Activated CD8-positive, alpha-beta T cell treated with anti-CD3 and anti-CD28 coated beads, Interleukin-2, amount 10 ng/mL, durations not matched to agents 7 days and 5 days (primary cell): ENCODE measurements at regions not wholly inside any gene's neighbourhood (a gene's known extent, or its start where the extent isn't known, plus 50 kb on each side); places are given as distances from the start of the nearest gene placed in this dataset.

Experiments used
- ATAC-seq: fragments of 150-1000 bp; cut with Tn5 transposase; one replicate; pipeline ENCODE4 v1.10.0; 2021; ENCODE audit warnings: moderate library complexity
- CTCF ChIA-PET: fragments of 350-600 bp; sonication (Branson Sonifier 250); formaldehyde crosslinking; loops from one replicate; lab custom pipeline; 2021; ENCODE audit warnings: antibody characterized with exemption; lab: Charles Lee
- POLR2A ChIA-PET: fragments of 350-600 bp; sonication (Branson Sonifier 250); formaldehyde crosslinking; loops from one replicate; lab custom pipeline; 2021; ENCODE audit warnings: antibody characterized with exemption; lab: Charles Lee
- DNase-seq: peaks from one replicate; pipeline ENCODE4 v3.0.0-alpha.2; 2020
- H3K27ac Mint-ChIP-seq: one replicate; pipeline ENCODE4 v1.8.0; 2021; ENCODE audit warnings: mild to moderate bottlenecking, mixed read lengths
- H3K27me3 Mint-ChIP-seq: one replicate; pipeline ENCODE4 v1.8.0; 2021; ENCODE audit warnings: low read depth, mixed read lengths
- H3K36me3 Mint-ChIP-seq: one replicate; pipeline ENCODE4 v1.8.0; 2021; ENCODE audit warnings: low read depth, mixed read lengths
- H3K4me1 Mint-ChIP-seq: one replicate; pipeline ENCODE4 v1.8.0; 2021; ENCODE audit warnings: low read depth, mixed read lengths
- H3K4me3 Mint-ChIP-seq: one replicate; pipeline ENCODE4 v1.8.0; 2021; ENCODE audit warnings: mild to moderate bottlenecking, mixed read lengths
- H3K9me3 Mint-ChIP-seq: one replicate; pipeline ENCODE4 v1.8.0; 2022; ENCODE audit warnings: mixed read lengths; ENCODE audit not compliant: insufficient read depth

DNA sequence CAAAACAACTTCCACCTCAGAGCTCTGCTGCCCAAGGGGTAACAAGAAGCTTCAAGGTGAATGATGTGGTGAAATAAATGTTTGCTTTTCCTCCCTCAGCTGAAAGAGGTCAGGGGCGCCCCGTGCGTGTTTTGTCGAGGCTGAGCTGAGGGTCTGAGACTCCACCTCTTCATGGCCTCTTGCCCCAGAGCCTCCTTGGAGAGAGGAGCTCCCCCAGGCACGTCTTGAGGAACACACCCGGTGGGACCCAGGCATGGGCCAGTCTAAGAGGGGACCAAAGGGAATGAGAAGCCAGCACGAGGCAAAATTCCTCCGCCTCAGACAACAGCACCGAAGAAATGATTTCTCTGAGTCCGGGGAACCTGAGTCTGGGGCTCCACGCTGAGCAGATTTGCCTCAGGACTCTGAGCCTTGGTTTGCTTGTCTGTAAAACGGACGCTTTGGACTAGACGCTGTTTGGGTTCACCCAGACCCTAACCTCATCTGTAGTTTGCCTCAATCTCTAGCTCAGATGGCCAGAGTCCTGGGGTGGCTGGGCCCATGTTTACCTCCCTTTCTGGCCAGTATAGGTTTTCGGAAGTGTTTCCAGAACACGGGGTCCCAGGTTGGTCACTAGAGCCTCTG, 56.4 kb upstream of the ODC1 start:
- ChIA-PET POLR2A (interaction anchor here (0.9 kb wide), 1 partner anchor 19 kb away, joined by 3 read pairs; no protein-coding TSS in a partner anchor), CTCF (no interaction called here)
- no peaks in the 10 kb centered on the region for H3K36me3 Mint-ChIP-seq
- H3K27ac Mint-ChIP-seq, result no peak overlapping the region
- H3K4me1 Mint-ChIP-seq, result no peaks in the 10 kb centered on the region
- no peak overlapping the region for H3K4me3 Mint-ChIP-seq
- peaks cover 20% of the 10 kb centered on the region for H3K27me3 Mint-ChIP-seq
- no peak for ATAC-seq
- H3K9me3 Mint-ChIP-seq, result no peaks in the 10 kb centered on the region
- no peak for DNase-seq

DNA sequence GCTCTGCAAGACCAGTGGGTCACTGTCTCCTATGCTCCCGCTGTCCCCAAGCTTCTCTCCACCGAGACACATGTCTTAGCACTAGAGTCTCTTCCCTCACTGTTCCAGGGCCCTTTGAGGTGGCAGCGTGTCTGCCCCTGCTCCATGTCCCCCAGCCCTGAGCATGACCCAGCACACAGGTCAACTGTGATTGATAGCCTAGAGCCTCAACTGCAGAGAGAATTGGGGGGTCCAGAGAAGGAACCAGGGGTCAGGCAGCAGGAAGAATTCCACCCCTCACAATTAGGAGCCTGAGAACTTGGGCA, 54.6 kb upstream of the ODC1 start:
- no peak overlapping the region for H3K27ac Mint-ChIP-seq
- H3K4me3 Mint-ChIP-seq, result no peak overlapping the region
- peaks cover 18% of the 10 kb centered on the region for H3K27me3 Mint-ChIP-seq
- ATAC-seq (no peak), DNase-seq (no peak)
- H3K36me3 Mint-ChIP-seq, result no peaks in the 10 kb centered on the region
- no peaks in the 10 kb centered on the region for H3K9me3 Mint-ChIP-seq
- no peaks in the 10 kb centered on the region for H3K4me1 Mint-ChIP-seq
- ChIA-PET CTCF (no interaction called here), POLR2A (no interaction called here)

DNA sequence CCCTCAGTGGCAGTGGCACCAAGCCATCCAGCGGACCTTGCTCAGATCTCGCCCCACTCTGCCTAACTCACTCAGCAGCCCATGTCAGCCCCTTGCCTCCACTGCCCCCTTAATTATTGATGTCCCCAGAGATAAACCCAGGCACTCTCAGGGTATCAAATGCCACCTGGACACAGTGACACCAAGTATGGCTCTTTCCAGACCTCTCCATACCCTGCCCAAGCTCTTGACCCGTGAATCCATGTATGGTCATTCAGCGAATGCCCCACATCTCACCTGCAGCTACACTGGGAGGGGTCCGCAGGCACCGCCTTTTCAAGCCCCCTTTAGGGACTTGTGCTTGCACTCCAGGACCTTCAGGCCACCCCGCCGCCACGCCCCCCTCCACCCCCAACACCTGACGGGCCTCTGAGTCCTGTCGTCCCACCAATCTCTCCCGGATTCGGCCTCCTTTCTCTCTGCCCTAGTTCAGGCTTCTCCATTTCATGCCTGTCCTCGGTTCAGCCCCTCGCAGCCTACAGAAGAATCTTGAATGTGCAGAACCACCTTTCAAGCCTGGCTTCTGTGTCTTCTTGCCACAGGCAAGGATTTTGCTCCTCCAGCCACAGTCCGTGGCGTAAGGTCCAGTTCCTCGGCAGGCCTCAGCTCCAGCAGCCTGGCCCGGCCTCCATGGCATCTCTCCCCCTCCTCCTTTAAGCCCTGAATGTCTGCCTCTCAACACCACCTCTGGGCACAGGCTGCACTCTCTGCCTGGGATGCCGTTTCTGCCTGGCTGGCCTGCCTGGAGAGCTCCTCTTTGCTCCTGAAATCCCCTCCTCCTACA, 54.1 kb upstream of the ODC1 start:
- Mint-ChIP-seq H3K27ac (no peak overlapping the region), H3K9me3 (no peaks in the 10 kb centered on the region), H3K36me3 (no peaks in the 10 kb centered on the region), H3K4me3 (no peak overlapping the region), H3K27me3 (peaks cover 19% of the 10 kb centered on the region), H3K4me1 (no peaks in the 10 kb centered on the region)
- POLR2A ChIA-PET, result no interaction called here
- ATAC-seq (no peak), DNase-seq (no peak)
- CTCF ChIA-PET, result no interaction called here

DNA sequence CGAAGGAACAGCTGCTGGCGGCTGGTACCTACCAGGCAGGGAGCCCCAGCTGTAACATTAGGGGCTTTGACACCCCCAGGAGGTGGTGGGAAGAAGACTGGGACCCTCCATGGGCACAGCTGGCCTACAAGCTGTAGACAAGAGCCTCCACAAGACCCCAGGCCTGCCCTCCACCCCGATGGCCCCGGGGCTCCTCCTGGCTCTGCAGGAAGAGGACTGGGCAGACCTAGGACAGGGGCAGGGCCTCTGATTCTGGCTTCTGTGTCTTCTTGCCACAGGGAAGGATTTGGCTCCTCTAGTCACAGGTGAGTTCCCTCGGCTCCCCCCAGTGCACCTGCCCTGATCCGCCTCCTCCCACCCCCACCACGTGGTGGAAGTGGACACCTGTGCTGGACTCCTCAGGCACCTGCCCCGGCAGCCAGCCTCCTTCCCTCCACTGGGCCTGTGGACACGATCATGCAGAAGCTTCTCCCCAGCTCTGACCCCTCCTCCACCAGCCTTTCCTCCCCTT, 53.4 kb upstream of the ODC1 start:
- ChIA-PET CTCF (no interaction called here), POLR2A (no interaction called here)
- Mint-ChIP-seq H3K4me3 (no peak overlapping the region), H3K27ac (no peak overlapping the region), H3K4me1 (no peaks in the 10 kb centered on the region), H3K9me3 (no peaks in the 10 kb centered on the region), H3K27me3 (peaks cover 19% of the 10 kb centered on the region), H3K36me3 (no peaks in the 10 kb centered on the region)
- ATAC-seq (no peak), DNase-seq (no peak)

DNA sequence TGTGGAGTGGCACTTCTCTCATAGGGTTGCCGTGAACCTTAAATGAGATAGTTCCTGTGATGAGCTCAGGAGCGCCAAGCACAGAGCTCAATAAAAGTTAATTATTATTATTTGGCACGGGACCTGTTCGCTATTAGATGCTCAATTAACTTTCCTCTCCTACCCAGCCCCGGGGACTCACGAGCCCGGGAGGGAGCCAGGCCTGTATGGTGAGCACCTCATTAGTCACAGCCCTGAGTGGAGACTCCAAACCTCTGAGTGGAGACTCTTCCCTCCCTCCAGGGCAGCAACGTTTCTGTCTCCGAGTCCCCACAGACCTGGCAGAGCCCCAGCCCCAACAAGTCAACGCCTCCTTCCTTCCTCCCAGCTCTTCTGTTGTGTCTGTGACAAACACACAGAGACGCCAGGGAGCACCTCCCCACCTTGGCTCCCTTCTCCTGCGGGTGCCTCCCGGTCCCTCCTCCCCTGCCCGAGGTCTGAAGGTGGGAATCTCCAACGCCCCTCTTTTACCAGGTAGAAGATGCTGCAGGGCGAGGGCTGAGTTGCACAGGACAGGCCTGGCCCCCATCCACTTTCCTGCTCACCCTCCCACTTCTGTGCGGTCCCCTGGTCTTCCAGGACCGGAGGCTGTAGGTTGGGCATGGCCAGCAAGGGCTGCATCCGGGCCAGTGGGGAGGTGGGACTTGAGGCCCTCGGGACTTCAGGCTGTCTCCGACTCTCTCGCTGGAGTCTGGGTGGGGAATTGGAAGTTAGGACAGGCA, 52.7 kb upstream of the ODC1 start:
- POLR2A ChIA-PET, result no interaction called here
- Mint-ChIP-seq H3K4me1 (no peaks in the 10 kb centered on the region), H3K9me3 (no peaks in the 10 kb centered on the region), H3K27me3 (peaks cover 22% of the 10 kb centered on the region), H3K27ac (no peak overlapping the region), H3K4me3 (no peak overlapping the region), H3K36me3 (no peaks in the 10 kb centered on the region)
- CTCF ChIA-PET, result no interaction called here
- DNase-seq (no peak), ATAC-seq (no peak)

DNA sequence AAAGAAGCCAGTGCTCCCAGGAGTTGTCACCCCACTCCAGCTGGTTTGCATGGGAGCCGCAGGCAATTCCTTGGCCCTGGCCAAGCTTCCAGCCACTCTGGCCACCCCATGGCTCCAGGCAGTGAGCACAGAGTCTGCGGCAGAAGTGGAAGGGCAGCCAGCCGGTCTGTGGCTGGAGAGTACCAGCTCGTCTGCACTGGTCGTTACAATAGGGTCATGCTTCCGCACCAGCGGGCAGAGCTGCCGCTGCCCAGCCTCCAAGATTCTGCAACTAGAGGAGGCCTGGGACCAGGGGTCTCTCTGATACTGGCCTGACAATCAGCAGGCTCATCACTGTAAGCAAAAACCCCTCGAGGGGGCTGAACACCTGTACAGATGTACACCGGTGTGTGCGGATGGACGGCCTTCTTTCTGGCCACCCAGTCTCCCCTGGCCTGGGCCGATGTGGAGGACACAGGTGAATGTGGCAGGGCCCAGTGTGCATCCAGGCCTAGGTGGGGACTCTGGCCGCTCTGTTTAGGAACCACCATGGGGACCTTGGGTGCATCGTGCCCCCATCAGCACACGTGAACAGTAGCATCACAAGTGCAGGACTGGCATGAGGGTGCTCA, 51.9 kb upstream of the ODC1 start:
- Mint-ChIP-seq H3K4me3 (no peak overlapping the region), H3K4me1 (peaks cover under 1% of the 10 kb centered on the region), H3K27me3 (peaks cover 24% of the 10 kb centered on the region), H3K36me3 (no peaks in the 10 kb centered on the region), H3K9me3 (no peaks in the 10 kb centered on the region), H3K27ac (no peak overlapping the region)
- CTCF ChIA-PET, result no interaction called here
- DNase-seq (no peak), ATAC-seq (no peak)
- POLR2A ChIA-PET, result interaction anchor here (0.6 kb wide), 1 partner anchor 49 kb away, joined by 3 read pairs; no protein-coding TSS in a partner anchor

DNA sequence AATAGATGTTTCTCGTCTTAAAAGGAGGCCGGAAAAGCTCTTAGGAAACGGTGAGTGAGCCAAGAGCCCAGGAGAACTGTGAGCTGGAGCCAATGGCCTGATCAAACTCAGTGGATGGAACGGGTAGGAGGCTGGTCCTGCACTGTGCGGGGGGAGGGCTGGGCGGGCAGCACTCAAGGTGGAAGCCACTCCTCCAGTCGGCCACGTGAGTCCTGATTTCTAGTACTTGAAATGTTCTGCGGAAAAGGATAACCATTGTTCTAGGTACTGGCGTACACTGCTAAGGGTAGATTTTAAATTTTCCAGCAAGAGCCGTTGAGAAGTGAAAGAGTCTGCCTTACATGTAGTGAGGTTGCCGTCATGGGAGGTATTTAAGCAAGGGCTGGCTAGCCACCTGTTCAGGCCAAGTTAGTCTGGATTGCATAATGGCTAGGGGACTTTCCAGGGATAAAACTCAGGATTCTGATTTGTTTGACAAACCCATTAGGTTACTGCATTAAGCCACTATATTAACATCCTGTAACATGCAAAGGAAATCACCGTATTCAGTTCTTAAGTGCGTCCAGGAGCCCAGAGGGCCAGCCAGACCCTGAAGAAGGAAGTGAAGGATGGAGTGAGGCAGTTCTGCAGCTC, 51.3 kb upstream of the ODC1 start:
- Mint-ChIP-seq H3K9me3 (no peaks in the 10 kb centered on the region), H3K4me1 (peaks cover 1% of the 10 kb centered on the region), H3K36me3 (no peaks in the 10 kb centered on the region), H3K27me3 (peaks cover 25% of the 10 kb centered on the region), H3K4me3 (no peak overlapping the region), H3K27ac (no peak overlapping the region)
- no peak for ATAC-seq
- CTCF ChIA-PET, result no interaction called here
- DNase-seq, result no peak
- POLR2A ChIA-PET, result interaction anchor here (0.6 kb wide), 1 partner anchor 50 kb away, joined by 3 read pairs; no protein-coding TSS in a partner anchor

DNA sequence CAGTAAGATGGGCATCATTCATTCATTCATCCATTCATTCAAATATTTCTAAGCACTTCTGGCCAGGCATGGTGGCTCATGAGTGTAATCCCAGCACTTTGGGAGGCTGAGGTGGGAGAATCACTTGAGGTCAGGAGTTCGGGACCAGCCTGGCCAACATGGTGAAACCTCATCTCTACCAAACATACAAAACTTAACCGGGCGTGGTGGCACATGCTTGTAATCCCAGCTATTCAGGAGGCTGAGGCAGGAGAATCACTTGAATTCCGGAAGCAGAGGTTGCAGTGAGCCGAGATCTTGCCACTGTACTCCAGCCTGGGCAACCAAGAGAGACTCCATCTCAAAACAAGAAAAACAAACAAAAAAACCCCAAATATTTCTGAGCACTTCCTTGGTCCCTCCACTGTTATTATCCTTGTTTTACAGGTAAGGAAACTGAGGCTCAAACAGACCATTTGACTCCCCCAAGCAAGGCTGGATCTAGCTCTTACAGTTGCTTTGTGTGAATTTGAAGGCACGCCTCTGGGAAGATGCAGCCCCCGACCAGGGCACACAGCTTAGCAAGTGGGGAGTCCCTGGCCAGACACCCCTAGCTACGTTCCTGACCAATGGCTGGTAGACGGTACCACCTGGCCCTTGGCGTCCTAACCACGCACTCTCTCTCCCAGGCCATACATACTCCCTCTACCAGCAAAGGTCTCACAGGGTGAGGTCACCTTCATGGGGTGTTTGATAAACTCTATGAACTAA, 50.6 kb upstream of the ODC1 start:
- H3K27me3 Mint-ChIP-seq, result peaks cover 25% of the 10 kb centered on the region
- no peak overlapping the region for H3K27ac Mint-ChIP-seq
- no peaks in the 10 kb centered on the region for H3K36me3 Mint-ChIP-seq
- H3K9me3 Mint-ChIP-seq, result no peaks in the 10 kb centered on the region
- no peak overlapping the region for H3K4me3 Mint-ChIP-seq
- DNase-seq (no peak), ATAC-seq (no peak)
- ChIA-PET POLR2A (no interaction called here), CTCF (no interaction called here)
- H3K4me1 Mint-ChIP-seq, result peaks cover 8% of the 10 kb centered on the region
